Erythroblast (primary cell): ENCODE measurements at regions not wholly inside any gene's neighbourhood (a gene's known extent, or its start where the extent isn't known, plus 50 kb on each side); places are given as distances from the start of the nearest gene placed in this dataset.
"Not testable (repeated sequence)": the region's sequence is repeated elsewhere in the genome, so short reads cannot be mapped to it uniquely, and the experiment has no call there.

ENCODE experiments used
- DNase-seq, 2 experiments: peaks; one replicate each; lab custom pipeline; 2025; lab: John Stamatoyannopoulos, UW
- GATA1 ChIP-seq: IDR thresholded peaks from 2 replicates; pipeline ENCODE4 v1.6.1; 2011; ENCODE audit warnings: low read depth, mild to moderate bottlenecking, control low read depth, low read length, moderate library complexity
- POLR2A ChIP-seq: IDR thresholded peaks from 2 replicates; pipeline ENCODE4 v1.6.1; 2011; ENCODE audit warnings: mild to moderate bottlenecking, low read length

DNA sequence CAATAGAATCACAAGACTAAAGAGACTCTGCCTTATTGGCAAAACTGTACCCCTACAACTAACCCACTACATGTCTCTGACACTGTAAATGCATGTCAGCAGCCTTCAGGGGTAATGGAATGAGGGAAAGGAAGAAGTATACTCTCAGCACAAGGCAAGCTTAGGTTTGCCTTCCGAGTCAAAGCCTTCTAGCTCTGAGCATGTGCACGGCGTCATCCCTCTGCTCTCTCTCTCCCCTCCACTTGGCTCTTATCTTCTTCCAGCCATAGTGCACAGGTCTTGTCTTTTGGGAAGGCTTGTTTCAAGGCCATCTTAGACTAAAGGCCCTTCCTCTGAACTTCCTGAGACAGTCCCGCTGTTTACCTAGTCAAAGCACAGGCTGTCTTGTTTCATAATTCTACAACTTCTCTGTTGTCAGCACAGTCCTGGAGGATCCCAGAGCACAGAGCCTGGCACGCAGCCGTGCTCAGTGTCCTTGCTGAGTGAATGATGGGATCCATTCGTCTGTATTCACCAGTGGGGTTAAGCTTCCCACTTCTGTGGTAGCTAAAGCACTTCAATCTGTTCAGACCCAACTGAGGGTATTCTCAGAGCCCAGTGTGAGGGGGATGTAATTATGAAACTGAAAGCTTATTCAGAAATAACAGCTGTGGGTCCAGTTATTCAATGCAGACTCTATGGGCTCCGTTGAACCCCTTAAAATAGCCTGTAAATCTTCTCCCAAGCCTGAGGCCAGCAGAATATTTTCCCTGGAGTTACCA, 166.5 kb upstream of the PLD5 start:
- TF ChIP-seq GATA1 = no peak
- TF ChIP-seq POLR2A = no peak
- DNase-seq = no peak

DNA sequence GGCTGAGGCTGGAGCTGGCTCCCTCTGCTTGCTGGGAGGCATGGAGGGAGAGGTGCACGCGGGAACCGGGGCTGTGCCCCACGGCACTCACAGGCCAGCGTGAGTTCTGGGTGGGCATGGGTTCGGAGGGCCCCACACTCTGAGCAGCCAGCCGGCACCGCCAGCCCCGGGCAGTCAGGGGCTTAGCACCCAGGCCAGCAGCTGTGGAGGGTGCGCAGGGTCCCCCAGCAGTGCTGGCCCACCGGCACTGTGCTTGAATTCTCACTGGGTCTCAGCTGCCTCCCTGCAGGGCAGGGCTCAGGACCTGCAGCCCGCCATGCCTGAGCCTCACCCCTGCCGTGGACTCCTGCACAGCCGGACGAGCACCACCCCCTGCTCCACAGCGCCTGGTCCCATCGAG, 164.9 kb upstream of the PLD5 start:
- TF ChIP-seq GATA1 = no peak
- no peak for TF ChIP-seq POLR2A
- no peak for DNase-seq

DNA sequence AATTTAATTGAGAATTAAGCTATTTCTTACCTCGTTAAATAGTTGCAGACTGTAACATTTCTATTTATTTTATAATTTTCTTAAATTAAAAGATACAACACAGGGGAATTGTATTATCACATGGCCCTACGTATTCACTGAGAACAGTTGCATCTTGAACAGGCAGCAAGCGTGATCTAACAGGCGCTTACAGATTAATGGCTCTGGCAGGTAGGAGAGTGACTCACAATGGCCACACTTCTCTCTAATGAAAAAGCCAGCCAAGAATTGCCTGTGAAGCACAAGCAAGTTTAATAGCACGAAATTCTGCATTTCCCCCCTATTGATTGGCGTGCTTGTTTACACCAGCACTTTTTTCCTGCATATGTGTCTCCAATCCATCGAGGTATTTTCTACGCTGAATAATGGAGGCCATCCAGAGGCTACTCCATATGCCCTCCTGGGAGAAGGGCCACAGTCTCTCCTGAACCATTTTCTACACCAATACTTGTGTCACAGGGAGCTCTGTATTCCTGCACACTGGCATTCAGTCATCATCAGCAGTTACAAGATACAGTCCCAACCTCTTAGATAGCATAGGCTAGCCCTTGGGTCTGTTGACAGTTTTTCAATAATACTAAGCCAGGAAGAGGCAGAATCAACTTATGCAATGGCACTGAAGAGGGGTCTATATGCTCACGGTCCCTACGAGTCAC, 150.6 kb upstream of the PLD5 start:
- no peak for DNase-seq
- TF ChIP-seq POLR2A (no peak), GATA1 (no peak)

DNA sequence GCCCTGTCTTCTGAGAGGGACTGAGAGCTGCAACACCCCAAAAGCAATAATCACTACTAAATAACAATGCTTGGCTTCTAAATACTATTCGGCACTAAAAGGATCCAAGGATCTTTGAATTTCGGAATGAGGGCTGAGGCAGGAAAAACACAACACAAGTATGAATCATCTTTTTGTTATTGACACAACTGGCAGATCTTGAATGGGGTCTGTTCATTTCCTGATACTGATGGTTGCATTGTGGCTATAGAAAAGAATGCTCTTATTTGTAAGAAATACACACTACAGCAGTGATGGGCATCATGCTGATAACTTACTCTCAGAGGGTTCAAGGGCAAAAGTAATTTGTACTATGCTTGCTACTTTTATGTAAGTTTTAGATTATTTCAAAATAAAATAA, 149.2 kb upstream of the PLD5 start:
- TF ChIP-seq GATA1 = no peak
- no peak for TF ChIP-seq POLR2A
- DNase-seq = no peak

DNA sequence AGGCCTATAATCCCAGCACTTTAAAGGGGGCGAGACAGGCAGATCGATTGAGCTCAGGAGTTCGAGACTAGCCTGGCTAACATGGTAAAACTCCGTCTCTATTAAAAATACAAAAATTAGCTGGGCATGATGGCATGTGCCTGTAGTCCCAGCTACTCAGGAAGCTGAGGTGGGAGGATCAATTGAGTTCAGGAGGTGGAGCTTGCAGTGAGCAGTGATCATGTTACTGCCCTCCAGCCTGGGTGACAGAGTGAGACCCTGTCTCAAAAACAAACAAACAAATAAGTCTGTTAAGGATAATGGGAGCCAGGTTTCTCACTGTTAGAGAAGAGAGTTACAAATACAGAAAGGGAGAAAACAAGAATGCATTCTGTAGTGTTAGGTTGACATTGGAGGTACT, 148.7 kb upstream of the PLD5 start:
- not testable (repeated sequence) for DNase-seq

DNA sequence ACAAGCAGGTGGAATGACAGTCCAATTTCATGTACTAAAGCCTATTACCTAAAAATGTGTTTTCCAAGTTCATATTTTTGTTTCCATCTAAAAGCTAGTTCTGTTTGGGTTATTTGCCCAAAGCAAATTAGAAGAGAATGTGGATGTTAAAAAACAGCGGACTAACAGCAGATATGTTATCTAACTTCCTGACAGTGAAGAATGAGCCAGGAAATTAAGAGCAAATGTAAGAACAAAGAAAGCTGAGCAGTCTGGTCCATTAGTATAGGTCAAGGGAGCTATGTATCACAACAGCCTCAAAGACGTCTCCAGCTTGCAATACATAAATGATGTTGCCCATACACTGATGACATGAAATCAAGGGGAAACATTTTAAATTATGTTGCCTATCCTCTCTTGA, 145.5 kb upstream of the PLD5 start:
- DNase-seq = no peak
- TF ChIP-seq POLR2A (no peak), GATA1 (no peak)

DNA sequence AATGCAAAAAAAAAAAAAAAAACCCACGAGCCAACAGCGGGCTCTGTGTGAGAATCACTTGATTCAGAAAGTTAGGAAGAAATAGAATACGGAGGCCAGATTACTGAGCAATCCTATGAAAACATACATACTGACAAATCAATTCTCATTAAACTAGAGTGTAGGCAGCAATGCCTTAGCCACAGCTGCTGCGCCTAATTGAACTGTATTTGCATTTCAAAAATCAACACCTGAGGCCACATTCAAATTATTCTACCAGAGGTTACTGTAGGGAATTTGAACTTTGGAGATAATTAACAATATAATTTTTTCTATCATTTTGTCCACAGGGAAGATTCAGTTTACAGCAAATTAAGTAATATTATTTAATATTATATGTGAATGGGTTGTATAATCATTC, 138.4 kb upstream of the PLD5 start:
- TF ChIP-seq POLR2A (no peak), GATA1 (no peak)
- no peak for DNase-seq

DNA sequence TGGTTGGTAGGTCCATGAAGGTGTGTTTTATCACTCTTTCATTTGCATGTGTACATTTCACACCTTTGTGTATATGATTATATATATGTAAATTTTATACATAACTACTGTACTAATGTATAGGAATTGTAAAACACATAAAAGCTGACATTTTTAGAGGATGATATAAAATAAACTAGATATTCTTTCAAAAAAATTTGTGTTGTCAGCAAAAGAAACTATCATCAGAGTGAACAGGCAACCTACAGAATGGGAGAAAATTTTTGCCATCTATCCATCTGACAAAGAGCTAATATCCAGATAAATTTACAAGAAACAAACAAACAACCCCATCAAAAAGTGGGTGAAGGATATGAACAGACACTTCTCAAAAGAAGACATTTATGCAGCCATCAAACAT, 129.3 kb upstream of the PLD5 start:
- DNase-seq = not testable (repeated sequence)

DNA sequence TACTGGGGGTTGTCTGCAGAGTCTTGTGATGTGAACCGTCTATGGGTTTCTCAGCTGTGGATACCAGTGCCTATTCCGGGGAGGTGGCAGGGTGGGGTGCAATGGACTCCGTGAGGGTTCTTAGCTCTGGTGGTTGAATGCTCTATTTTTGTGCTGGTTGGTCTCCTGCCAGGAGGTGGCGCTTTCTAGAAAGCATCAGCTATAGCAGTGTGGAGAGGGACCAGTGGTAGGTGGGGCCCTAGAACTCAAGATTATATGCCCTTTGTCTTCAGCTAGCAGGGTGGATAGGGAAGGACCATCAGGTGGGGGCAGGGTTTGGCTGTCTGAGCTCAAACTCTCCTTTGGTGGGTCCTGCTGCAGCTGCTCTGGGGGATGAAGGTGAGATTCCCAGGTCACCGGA, 127.3 kb upstream of the PLD5 start:
- peak; percentile 3 to 22 for DNase-seq
- TF ChIP-seq GATA1 (no peak), POLR2A (no peak)

DNA sequence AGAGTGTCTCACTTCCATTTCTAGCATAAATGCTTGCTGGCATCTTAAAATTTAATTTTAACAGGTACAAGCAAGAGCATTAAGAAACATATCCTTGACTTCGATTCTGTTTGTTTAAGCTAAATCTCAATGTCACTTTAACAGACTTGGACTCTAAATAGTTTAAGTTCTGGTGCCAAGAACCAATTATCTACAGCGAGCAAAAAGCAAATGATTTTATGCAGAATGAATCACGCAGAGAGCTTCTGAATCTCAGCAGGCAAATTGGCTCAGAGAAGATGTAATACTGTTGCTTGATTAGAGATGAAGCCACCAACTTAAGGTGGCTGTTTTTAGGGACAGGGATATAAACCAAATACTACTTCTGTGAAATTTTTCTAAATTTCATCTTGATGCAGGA, 117.0 kb upstream of the PLD5 start:
- TF ChIP-seq GATA1 = no peak
- no peak for TF ChIP-seq POLR2A
- no peak for DNase-seq

DNA sequence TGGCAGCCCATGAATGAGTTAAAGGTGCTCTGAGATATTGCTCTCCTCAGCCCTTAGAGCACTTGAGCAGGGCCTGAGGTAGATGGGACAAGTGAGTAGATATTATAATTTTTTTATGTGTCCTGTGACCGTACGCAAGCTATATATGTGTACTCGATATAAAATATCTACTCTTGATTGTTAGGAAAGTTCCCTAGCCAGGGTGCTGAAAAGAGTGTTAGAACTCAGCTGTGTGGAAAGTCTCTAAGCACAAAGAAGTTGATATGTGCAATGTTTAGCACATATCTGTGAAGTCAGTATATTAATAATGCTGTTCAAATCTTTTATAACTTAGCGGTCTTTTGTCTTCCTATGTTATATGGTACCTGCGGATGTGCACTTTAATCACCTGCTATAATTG, 114.6 kb upstream of the PLD5 start:
- DNase-seq = no peak

DNA sequence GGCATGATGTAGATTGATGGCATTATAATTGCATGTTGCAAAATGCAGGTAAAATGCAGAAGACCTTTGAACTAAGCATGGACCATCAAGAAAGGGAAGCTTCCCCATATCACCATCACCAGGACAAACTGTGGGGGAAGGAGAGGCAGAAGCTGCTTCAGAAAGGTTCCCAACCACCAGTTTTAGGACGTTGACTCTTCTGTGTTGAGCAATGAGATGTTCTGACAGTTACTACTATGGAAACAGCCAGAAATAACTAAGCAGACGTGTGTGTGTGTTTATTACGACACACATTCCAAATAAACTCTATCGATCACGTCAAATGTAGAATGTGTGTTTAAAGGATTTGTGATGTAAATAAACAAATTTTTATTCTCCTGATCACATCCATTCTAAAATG, 110.2 kb upstream of the PLD5 start:
- no peak for DNase-seq
- TF ChIP-seq POLR2A (no peak), GATA1 (no peak)

More for the DNA sequence above, 114.6 kb upstream of the PLD5 start:
- TF ChIP-seq GATA1 (no peak), POLR2A (no peak)

DNA sequence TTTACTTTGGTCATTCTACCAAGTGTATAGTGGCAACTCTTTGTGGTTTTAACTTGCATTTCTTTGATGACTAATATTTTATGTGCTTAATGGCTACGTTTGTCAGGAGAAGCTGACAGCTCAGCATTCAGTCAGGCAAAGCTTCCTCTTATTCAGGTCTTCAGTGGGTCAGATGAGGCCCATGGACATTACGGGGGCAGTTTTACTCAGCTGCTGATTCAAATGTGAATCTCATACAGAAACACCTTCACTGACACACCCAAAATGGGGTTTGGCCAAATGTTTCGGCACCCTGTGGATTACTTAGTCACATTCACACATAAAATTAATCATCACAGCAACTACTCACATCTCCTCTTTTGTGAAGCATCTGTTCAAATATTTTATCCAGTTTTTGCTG, 104.9 kb upstream of the PLD5 start:
- TF ChIP-seq POLR2A (no peak), GATA1 (no peak)
- DNase-seq = no peak

DNA sequence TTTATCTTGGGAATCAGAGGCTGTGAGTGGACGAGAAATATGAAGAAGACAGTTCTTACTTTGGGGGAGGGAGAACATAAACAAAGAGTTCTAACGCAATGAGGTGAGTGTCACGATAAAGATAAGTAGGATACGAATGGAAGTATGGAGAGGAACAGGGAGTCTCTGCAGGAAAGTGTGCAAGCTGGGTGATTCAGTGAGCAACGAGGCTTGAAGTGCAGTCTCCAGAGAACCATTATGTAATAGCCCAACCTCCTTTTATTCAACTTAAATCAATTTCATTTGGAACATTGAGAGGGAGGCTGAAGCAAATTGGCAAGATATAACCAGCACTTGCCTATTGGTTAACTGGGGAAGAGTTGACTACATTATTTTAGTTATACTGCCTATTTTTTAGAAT, 99.3 kb upstream of the PLD5 start:
- TF ChIP-seq GATA1 = no peak
- TF ChIP-seq POLR2A = no peak
- no peak for DNase-seq

DNA sequence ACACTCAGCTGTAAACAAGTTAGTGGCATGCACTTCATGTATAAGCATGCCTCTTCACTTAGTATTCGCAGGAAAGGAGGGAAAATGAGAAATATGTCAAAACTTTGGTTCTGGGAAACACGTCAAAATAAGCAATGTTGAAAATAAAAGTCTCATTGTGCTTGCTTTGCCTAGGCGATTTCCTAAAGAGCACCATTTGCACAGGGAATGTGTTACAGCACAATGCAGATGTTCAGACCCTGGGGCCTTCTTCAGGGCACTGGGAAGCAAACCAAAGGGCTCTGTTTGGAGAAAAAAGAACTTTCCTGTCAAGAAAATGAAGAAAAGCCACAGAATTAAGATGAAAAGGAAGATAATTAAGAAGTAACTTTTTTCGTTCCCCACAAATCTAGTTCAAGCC, 98.6 kb upstream of the PLD5 start:
- TF ChIP-seq GATA1 (no peak), POLR2A (no peak)
- no peak for DNase-seq
